CD4-positive, alpha-beta T cell treated with Interferon gamma for 1 hour (primary cell): ENCODE measurements at regions not wholly inside any gene's neighbourhood (a gene's known extent, or its start where the extent isn't known, plus 50 kb on each side); places are given as distances from the start of the nearest gene placed in this dataset.

ENCODE experiments used
- DNase-seq: peaks from one replicate; pipeline ENCODE4 v3.0.0-alpha.2; 2020

- no peak for DNase-seq
Measured at GRCh38 chr21:39124681-39125251, 58.5 kb downstream of the PSMG1 start.

- DNase-seq = no peak
Measured at GRCh38 chr21:39123375-39123774, 59.9 kb downstream of the PSMG1 start.

GRCh38 chr21:39121600-39122355 lies 61.5 kb downstream of the PSMG1 start:
- DNase-seq = no peak

- no peak for DNase-seq
Measured at GRCh38 chr21:39120876-39121599, 62.2 kb downstream of the PSMG1 start.

- DNase-seq = no peak
Measured at GRCh38 chr21:39119891-39120290, 63.4 kb downstream of the PSMG1 start.

- no peak for DNase-seq
Measured at GRCh38 chr21:39118604-39119215, 64.5 kb downstream of the PSMG1 start.

- no peak for DNase-seq
Measured at GRCh38 chr21:39118061-39118460, 65.2 kb downstream of the PSMG1 start.

- DNase-seq = no peak
Measured at GRCh38 chr21:39117440-39117970, 65.7 kb downstream of the PSMG1 start.

GRCh38 chr21:39116761-39117439 lies 66.4 kb downstream of the PSMG1 start:
- no peak for DNase-seq

GRCh38 chr21:39115576-39116235 lies 67.5 kb downstream of the PSMG1 start:
- DNase-seq = no peak

GRCh38 chr21:39114871-39115575 lies 68.2 kb downstream of the PSMG1 start:
- DNase-seq = no peak

- no peak for DNase-seq
Measured at GRCh38 chr21:39111931-39112550, 71.2 kb downstream of the PSMG1 start.

- DNase-seq = no peak
Measured at GRCh38 chr21:39110431-39110830, 72.8 kb downstream of the PSMG1 start.

- no peak for DNase-seq
Measured at GRCh38 chr21:39109596-39110210, 73.5 kb downstream of the PSMG1 start.

- DNase-seq = no peak
Measured at GRCh38 chr21:39109163-39109530, 74.1 kb downstream of the PSMG1 start.

- no peak for DNase-seq
Measured at GRCh38 chr21:39108291-39109162, 74.7 kb downstream of the PSMG1 start.

GRCh38 chr21:39107739-39108138 lies 75.5 kb downstream of the PSMG1 start:
- DNase-seq = no peak

GRCh38 chr21:39106881-39107462 lies 76.3 kb downstream of the PSMG1 start:
- DNase-seq = no peak

GRCh38 chr21:39105836-39106235 lies 77.4 kb downstream of the PSMG1 start:
- DNase-seq = no peak
